Caco-2 (cell line): ENCODE measurements at regions not wholly inside any gene's neighbourhood (a gene's known extent, or its start where the extent isn't known, plus 50 kb on each side); places are given as distances from the start of the nearest gene placed in this dataset.

ENCODE experiments used
- BruUV-seq: library from RNA; stranded (reverse); fragments of 400-500 nt; replicated peaks from 2 replicates; lab custom pipeline; 2021; lab: Mats Ljungman, UMichigan
- CTCF ChIA-PET: fragments of 300-600 bp; sonication (Branson Sonifier 250); formaldehyde crosslinking; loops from one replicate; lab custom pipeline; 2022; ENCODE audit warnings: antibody characterized with exemption; lab: Charles Lee
- POLR2A ChIA-PET: fragments of 300-600 bp; sonication (Branson Sonifier 250); formaldehyde crosslinking; loops from one replicate; lab custom pipeline; 2022; ENCODE audit warnings: antibody characterized with exemption; lab: Charles Lee
- DNase-seq, 2 experiments: peaks; one replicate each; pipeline versions ENCODE4 v3.0.0 to v3.0.0-alpha.2; 2020 to 2022
- H3K27me3 ChIP-seq: replicated peaks from 2 replicates; pipeline ENCODE4 v1.6.0; 2011; ENCODE audit warnings: low read length; ENCODE audit not compliant: control insufficient read depth, insufficient read depth
- H3K36me3 ChIP-seq: 2 replicates; pipeline ENCODE4 v1.5.1; 2011; ENCODE audit warnings: low read length; ENCODE audit not compliant: control insufficient read depth, insufficient read depth
- H3K4me1 ChIP-seq: fragments of 250-450 bp; sonication (Bioruptor Pico); 2 replicates; pipeline ENCODE4 v1.5.1; 2020; ENCODE audit warnings: mild to moderate bottlenecking
- H3K4me3 ChIP-seq: 2 replicates; pipeline ENCODE4 v1.5.1; 2011; ENCODE audit warnings: low read depth, mild to moderate bottlenecking, control low read depth, low read length
- H3K9me3 ChIP-seq: fragments of 250-450 bp; sonication (Bioruptor Pico); 2 replicates; pipeline ENCODE4 v1.5.1; 2020; ENCODE audit warnings: mild to moderate bottlenecking, moderate library complexity
- H3K27ac Mint-ChIP-seq: one replicate; pipeline ENCODE4 v1.8.0; 2022; ENCODE audit warnings: mixed read lengths; ENCODE audit not compliant: unreplicated experiment
- H3K27me3 Mint-ChIP-seq: one replicate; pipeline ENCODE4 v1.8.0; 2022; ENCODE audit warnings: mixed read lengths; ENCODE audit not compliant: insufficient read depth, unreplicated experiment
- H3K36me3 Mint-ChIP-seq: one replicate; pipeline ENCODE4 v1.8.0; 2022; ENCODE audit warnings: mild to moderate bottlenecking, mixed read lengths; ENCODE audit not compliant: insufficient read depth, unreplicated experiment
- H3K4me1 Mint-ChIP-seq: one replicate; pipeline ENCODE4 v1.8.0; 2022; ENCODE audit warnings: low read depth, mixed read lengths; ENCODE audit not compliant: unreplicated experiment
- H3K4me3 Mint-ChIP-seq: one replicate; pipeline ENCODE4 v1.8.0; 2022; ENCODE audit warnings: mild to moderate bottlenecking, moderate library complexity, mixed read lengths; ENCODE audit not compliant: unreplicated experiment
- H3K9me3 Mint-ChIP-seq: one replicate; pipeline ENCODE4 v1.8.0; 2022; ENCODE audit warnings: mixed read lengths; ENCODE audit not compliant: unreplicated experiment
- CTCF ChIP-seq, 2 experiments: fragments of 200-600 bp in 1 of 2; IDR thresholded peaks; 1 replicate in 1 of 2; 2 replicates in 1 of 2; pipeline versions ENCODE4 v1.5.1 to v1.8.0; 2011 to 2022; ENCODE audit warnings: antibody characterized with exemption in 1 of 2, control low read depth in 1 of 2, inconsistent platforms in 1 of 2, low read depth in 1 of 2, low read length in 1 of 2, mild to moderate bottlenecking in 1 of 2, moderate library complexity in 1 of 2; ENCODE audit not compliant: insufficient read depth in 1 of 2, severe bottlenecking in 1 of 2, unreplicated experiment in 1 of 2
- intact Hi-C: fragments of 100-400 bp; cut with micrococcal nuclease; formaldehyde crosslinking; loops from one replicate; pipeline ENCODE4 v1.10.0; 2022; ENCODE audit not compliant: unreplicated experiment

DNA sequence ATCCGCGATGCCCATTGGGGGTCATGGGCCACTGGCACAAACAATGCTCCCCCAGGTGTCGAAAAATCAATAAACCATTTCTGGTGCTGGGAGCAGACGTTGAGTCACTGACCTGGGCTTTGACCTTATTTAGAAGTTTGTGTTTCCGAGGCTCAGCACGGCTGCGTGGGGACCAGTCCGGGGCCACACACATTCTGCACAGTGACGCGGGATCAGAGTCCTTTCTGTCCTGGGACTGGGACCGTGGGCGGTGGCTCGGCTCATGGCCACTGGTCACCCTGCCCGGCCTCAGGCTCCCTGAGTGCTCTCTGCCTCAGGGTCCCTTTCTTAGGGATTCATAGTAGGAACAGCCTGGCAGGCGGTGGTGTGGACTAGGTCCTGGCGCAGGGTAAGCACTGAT is 1266.0 kb downstream of the BRD1 start:
- H3K27me3 ChIP-seq: no peaks in the 10 kb centered on the region
- H3K4me3 Mint-ChIP-seq: no peak overlapping the region
- H3K36me3 ChIP-seq: no peaks in the 10 kb centered on the region
- H3K9me3 ChIP-seq: no peaks in the 10 kb centered on the region
- BruUV-seq: no TSS peak
- no peak for DNase-seq
- no peak overlapping the region for H3K4me3 ChIP-seq
- H3K4me1 ChIP-seq: no peaks in the 10 kb centered on the region
- H3K27ac Mint-ChIP-seq: no peak overlapping the region
- ChIA-PET POLR2A (no interaction called here), CTCF (no interaction called here)
- H3K9me3 Mint-ChIP-seq: no peaks in the 10 kb centered on the region
- no peaks in the 10 kb centered on the region for H3K27me3 Mint-ChIP-seq
- H3K36me3 Mint-ChIP-seq: no peaks in the 10 kb centered on the region
- intact Hi-C loops: no loop called here
- H3K4me1 Mint-ChIP-seq: no peaks in the 10 kb centered on the region
- no peak for TF ChIP-seq CTCF (IDR thresholded peaks at IDR 0.05; ENCODE audit: insufficient read depth in 1 of 2, low read depth in 1 of 2, low read length in 1 of 2, severe bottlenecking in 1 of 2, unreplicated experiment in 1 of 2)

DNA sequence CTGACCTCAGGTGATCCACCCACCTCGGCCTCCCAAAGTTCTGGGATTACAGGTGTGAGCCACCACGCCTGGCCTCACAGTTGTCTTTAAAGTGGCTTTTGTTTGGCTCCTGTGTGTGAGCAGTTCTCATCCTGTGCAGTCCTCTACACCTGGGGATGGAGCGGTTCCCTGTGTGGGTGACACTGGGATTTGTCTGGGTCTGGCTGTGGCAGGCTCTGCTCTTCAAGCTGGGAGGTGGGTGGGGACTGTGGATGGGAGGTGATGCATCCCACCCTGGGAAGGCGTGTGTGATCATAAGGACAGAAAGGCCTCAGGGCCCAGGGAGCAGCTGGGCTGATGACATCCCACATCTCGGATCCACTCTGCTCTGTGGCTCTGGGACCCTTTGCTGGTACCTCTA is 1266.8 kb downstream of the BRD1 start:
- no peak for TF ChIP-seq CTCF (IDR thresholded peaks at IDR 0.05; ENCODE audit: insufficient read depth in 1 of 2, low read depth in 1 of 2, low read length in 1 of 2, severe bottlenecking in 1 of 2, unreplicated experiment in 1 of 2)
- BruUV-seq: no TSS peak
- POLR2A ChIA-PET: no interaction called here
- Histone ChIP-seq H3K36me3 (no peaks in the 10 kb centered on the region), H3K4me3 (no peak overlapping the region), H3K27me3 (no peaks in the 10 kb centered on the region), H3K9me3 (no peaks in the 10 kb centered on the region), H3K4me1 (no peaks in the 10 kb centered on the region)
- intact Hi-C loops: no loop called here
- Mint-ChIP-seq H3K36me3 (no peaks in the 10 kb centered on the region), H3K27ac (no peak overlapping the region), H3K27me3 (no peaks in the 10 kb centered on the region), H3K4me1 (no peaks in the 10 kb centered on the region), H3K4me3 (no peak overlapping the region), H3K9me3 (no peaks in the 10 kb centered on the region)
- DNase-seq: no peak
- CTCF ChIA-PET: no interaction called here

DNA sequence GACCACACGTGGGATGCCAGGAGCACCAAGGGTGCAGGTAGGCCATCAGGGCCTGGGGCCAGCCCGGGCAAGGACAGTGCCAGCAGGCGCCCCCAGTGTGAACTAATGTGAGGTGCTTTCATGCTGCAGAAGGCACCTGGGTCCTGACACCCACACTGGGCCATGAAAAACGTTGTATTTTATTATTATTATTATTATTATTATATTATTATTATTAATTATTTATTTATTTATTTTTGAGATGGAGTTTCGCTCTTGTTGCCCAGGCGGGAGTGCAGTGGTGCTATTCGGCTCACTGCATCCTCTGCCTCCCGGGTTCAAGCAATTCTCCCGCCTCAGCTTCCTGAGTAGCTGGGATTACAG is 1267.3 kb downstream of the BRD1 start:
- CTCF ChIA-PET: no interaction called here
- no TSS peak for BruUV-seq
- Mint-ChIP-seq H3K4me1 (no peaks in the 10 kb centered on the region), H3K36me3 (no peaks in the 10 kb centered on the region), H3K9me3 (no peaks in the 10 kb centered on the region), H3K4me3 (no peak overlapping the region), H3K27ac (no peak overlapping the region), H3K27me3 (no peaks in the 10 kb centered on the region)
- POLR2A ChIA-PET: no interaction called here
- intact Hi-C loops: no loop called here
- no peaks in the 10 kb centered on the region for H3K4me1 ChIP-seq
- H3K27me3 ChIP-seq: no peaks in the 10 kb centered on the region
- no peak for DNase-seq
- no peak for TF ChIP-seq CTCF (IDR thresholded peaks at IDR 0.05; ENCODE audit: insufficient read depth in 1 of 2, low read depth in 1 of 2, low read length in 1 of 2, severe bottlenecking in 1 of 2, unreplicated experiment in 1 of 2)
- H3K4me3 ChIP-seq: no peak overlapping the region
- no peaks in the 10 kb centered on the region for H3K9me3 ChIP-seq
- H3K36me3 ChIP-seq: no peaks in the 10 kb centered on the region
